DND-41 (cell line): ENCODE measurements at regions not wholly inside any gene's neighbourhood (a gene's known extent, or its start where the extent isn't known, plus 50 kb on each side); places are given as distances from the start of the nearest gene placed in this dataset.

Experiments
- ATAC-seq: fragments of 200-7000 bp; cut with Tn5 transposase; 3 replicates; pipeline ENCODE4 v1.9.1; 2021; ENCODE audit warnings: low read depth; ENCODE audit not compliant: insufficient read depth
- DNase-seq: peaks from one replicate; pipeline ENCODE4 v3.0.0-alpha.2; 2020
- H2AFZ ChIP-seq: 2 replicates; pipeline ENCODE4 v1.6.0; 2012; ENCODE audit warnings: low read depth, low read length
- H3K27ac ChIP-seq: 2 replicates; pipeline ENCODE4 v1.5.1; 2012; ENCODE audit warnings: low read length, inconsistent platforms
- H3K27me3 ChIP-seq: fragments of 200-600 bp; sonication (generic); 2 replicates; pipeline ENCODE4 v1.6.0; 2012; ENCODE audit warnings: low read length, mild to moderate bottlenecking, inconsistent platforms; ENCODE audit not compliant: insufficient read depth, poor library complexity
- H3K36me3 ChIP-seq: 2 replicates; pipeline ENCODE4 v1.5.1; 2012; ENCODE audit warnings: low read length, inconsistent platforms; ENCODE audit not compliant: insufficient read depth
- H3K4me1 ChIP-seq: 2 replicates; pipeline ENCODE4 v1.5.1; 2012; ENCODE audit warnings: mild to moderate bottlenecking, low read length; ENCODE audit not compliant: insufficient read depth
- H3K4me2 ChIP-seq: 2 replicates; pipeline ENCODE4 v1.6.0; 2012; ENCODE audit warnings: mild to moderate bottlenecking, moderate library complexity, low read length, inconsistent platforms; ENCODE audit not compliant: insufficient read depth
- H3K4me3 ChIP-seq, 2 experiments: fragments of 200-600 bp in 1 of 2; shearing (Covaris generic) in 1 of 2; 2 replicates each; pipeline ENCODE4 v1.5.1; 2012 to 2016; ENCODE audit warnings: inconsistent platforms in 2 of 2, low read length in 2 of 2, mild to moderate bottlenecking in 2 of 2, low read depth in 1 of 2, moderate library complexity in 1 of 2
- H3K79me2 ChIP-seq: 2 replicates; pipeline ENCODE4 v1.6.0; 2012; ENCODE audit warnings: low read length, inconsistent platforms; ENCODE audit not compliant: insufficient read depth
- H3K9ac ChIP-seq: 2 replicates; pipeline ENCODE4 v1.6.0; 2012; ENCODE audit warnings: low read depth, mild to moderate bottlenecking, inconsistent platforms, low read length, moderate library complexity
- H3K9me3 ChIP-seq: 2 replicates; pipeline ENCODE4 v1.5.1; 2012; ENCODE audit warnings: low read length, moderate library complexity, mild to moderate bottlenecking, inconsistent platforms; ENCODE audit not compliant: insufficient read depth, severe bottlenecking
- H4K20me1 ChIP-seq: 2 replicates; pipeline ENCODE4 v1.6.0; 2012; ENCODE audit warnings: low read length; ENCODE audit not compliant: insufficient read depth
- CTCF ChIP-seq: IDR thresholded peaks from 2 replicates; pipeline ENCODE4 v1.5.1; 2012; ENCODE audit warnings: borderline replicate concordance, low read length, moderate library complexity, mild to moderate bottlenecking; ENCODE audit not compliant: poor library complexity, severe bottlenecking; ENCODE audit errors: extremely low read depth
- EZH2 ChIP-seq: IDR thresholded peaks from 3 replicates; pipeline ENCODE4 v1.6.1; 2012; ENCODE audit warnings: borderline replicate concordance, low read depth, mild to moderate bottlenecking, moderate library complexity, low read length, inconsistent platforms; ENCODE audit not compliant: severe bottlenecking

GRCh38 chr3:165339753-165340152, 143.6 kb upstream of the SLITRK3 start:
- no peaks in the 10 kb centered on the region for H3K9me3 ChIP-seq
- TF ChIP-seq CTCF (peak; percentile 45), EZH2 (no peak)
- no peak overlapping the region for H3K4me3 ChIP-seq
- no peak overlapping the region for H3K27ac ChIP-seq
- no peak overlapping the region for H3K4me2 ChIP-seq
- H2AFZ ChIP-seq, result no peak overlapping the region
- no peaks in the 10 kb centered on the region for H3K36me3 ChIP-seq
- no peak for DNase-seq
- H3K79me2 ChIP-seq, result no peaks in the 10 kb centered on the region
- H3K27me3 ChIP-seq, result no peaks in the 10 kb centered on the region
- ATAC-seq, result no peak
- peaks cover 22% of the 10 kb centered on the region for H3K4me1 ChIP-seq
- H3K9ac ChIP-seq, result no peak overlapping the region
- no peaks in the 10 kb centered on the region for H4K20me1 ChIP-seq

GRCh38 chr3:165336786-165337185, 140.6 kb upstream of the SLITRK3 start:
- Histone ChIP-seq H2AFZ (peak overlapping the region; percentile 2; the same call in 1 of the 2 replicates), H4K20me1 (no peaks in the 10 kb centered on the region), H3K4me3 (no peak overlapping the region), H3K9me3 (no peaks in the 10 kb centered on the region), H3K9ac (no peak overlapping the region), H3K4me2 (no peak overlapping the region), H3K79me2 (no peaks in the 10 kb centered on the region), H3K27ac (peak overlapping the region; percentile 22; the same call in 1 of the 2 replicates), H3K36me3 (no peaks in the 10 kb centered on the region), H3K4me1 (peaks cover 9% of the 10 kb centered on the region), H3K27me3 (no peaks in the 10 kb centered on the region)
- TF ChIP-seq EZH2 (no peak), CTCF (no peak)
- ATAC-seq (peak; percentile 79), DNase-seq (peak; percentile 10)
